ENCODE measurements at regions not wholly inside any gene's neighbourhood (a gene's known extent, or its start where the extent isn't known, plus 50 kb on each side); places are given as distances from the start of the nearest gene placed in this dataset.

DNA sequence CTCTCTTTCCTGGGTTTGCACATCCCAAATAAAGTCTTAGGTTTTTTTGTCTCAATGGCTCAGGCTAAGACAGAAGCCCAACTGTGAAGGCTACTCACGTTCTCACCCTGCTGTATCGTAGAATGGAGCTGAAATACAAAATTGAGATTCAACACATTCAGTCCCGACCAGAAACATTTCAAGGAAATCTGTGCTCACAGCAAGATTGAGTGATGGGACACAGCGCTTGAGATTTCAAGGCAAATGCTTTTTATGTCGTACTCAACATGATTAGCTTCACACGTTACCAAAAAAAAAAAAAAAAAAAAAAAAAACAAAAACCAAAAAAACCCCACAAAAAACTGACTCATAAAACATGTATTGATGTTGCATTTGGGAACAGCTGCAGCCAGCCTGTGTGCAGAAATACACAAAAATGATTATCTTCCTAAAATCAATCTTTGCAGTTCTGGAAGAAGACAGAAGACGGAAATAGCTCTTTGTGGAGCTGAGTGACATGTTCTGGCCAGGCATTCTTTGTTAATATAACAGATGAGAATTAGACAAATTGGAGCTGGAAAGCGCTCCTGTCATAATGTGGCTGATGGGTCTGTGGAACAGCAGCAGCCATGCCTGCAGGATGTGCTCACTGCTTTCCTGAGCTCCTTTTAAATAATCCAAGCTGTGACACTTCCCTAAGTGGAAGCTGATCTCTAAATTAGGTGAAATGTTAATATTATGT, 453.2 kb downstream of the LPIN1 start:
- no peak overlapping the region for H3K4me3 ChIP-seq (ENCODE audit: low read length)
- H3K4me1 ChIP-seq (ENCODE audit: control insufficient read depth, insufficient read depth, low read length) = no peaks in the 10 kb centered on the region
- no peak for DNase-seq (ENCODE audit: low read depth, low spot score)
- no CpG with 5 or more reads among the region's 8 CpGs for WGBS (ENCODE audit: insufficient coverage, insufficient read length)
- no peaks in the 10 kb centered on the region for H3K27me3 ChIP-seq (ENCODE audit: control insufficient read depth, insufficient read depth, low read length)
- no peaks in the 10 kb centered on the region for H3K36me3 ChIP-seq (ENCODE audit: control insufficient read depth, insufficient read depth, low read length)
- no peaks in the 10 kb centered on the region for H3K9me3 ChIP-seq (ENCODE audit: control insufficient read depth, insufficient read depth, low read length)
- no peak overlapping the region for H3K27ac ChIP-seq (ENCODE audit: low read length)

DNA sequence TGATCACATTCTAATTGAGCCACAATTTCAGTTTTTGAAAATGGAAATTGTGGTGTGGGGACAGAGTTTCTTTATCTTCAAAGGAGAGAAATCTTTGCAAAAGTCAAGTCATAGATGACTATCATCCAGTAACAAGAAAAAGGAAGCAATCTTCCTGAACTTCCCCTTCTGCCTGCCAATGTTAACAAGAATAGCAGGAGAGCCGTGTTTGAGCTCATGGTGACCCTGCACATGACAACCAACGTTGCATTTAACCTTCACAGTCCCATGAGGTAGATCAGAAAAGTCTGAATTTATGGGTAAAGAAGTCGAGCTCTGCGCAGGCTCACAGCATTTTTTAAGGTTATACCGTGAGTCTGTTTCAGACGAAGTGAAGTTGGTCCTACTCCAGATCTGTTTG, 454.9 kb downstream of the LPIN1 start:
- Histone ChIP-seq H3K27ac (ENCODE audit: low read length) (no peak overlapping the region), H3K4me3 (ENCODE audit: low read length) (no peak overlapping the region), H3K27me3 (ENCODE audit: control insufficient read depth, insufficient read depth, low read length) (no peaks in the 10 kb centered on the region), H3K36me3 (ENCODE audit: control insufficient read depth, insufficient read depth, low read length) (no peaks in the 10 kb centered on the region), H3K9me3 (ENCODE audit: control insufficient read depth, insufficient read depth, low read length) (no peaks in the 10 kb centered on the region), H3K4me1 (ENCODE audit: control insufficient read depth, insufficient read depth, low read length) (no peaks in the 10 kb centered on the region)
- WGBS (ENCODE audit: insufficient coverage, insufficient read length) = no CpG with 5 or more reads among the region's 6 CpGs
- no peak for DNase-seq (ENCODE audit: low read depth, low spot score)

DNA sequence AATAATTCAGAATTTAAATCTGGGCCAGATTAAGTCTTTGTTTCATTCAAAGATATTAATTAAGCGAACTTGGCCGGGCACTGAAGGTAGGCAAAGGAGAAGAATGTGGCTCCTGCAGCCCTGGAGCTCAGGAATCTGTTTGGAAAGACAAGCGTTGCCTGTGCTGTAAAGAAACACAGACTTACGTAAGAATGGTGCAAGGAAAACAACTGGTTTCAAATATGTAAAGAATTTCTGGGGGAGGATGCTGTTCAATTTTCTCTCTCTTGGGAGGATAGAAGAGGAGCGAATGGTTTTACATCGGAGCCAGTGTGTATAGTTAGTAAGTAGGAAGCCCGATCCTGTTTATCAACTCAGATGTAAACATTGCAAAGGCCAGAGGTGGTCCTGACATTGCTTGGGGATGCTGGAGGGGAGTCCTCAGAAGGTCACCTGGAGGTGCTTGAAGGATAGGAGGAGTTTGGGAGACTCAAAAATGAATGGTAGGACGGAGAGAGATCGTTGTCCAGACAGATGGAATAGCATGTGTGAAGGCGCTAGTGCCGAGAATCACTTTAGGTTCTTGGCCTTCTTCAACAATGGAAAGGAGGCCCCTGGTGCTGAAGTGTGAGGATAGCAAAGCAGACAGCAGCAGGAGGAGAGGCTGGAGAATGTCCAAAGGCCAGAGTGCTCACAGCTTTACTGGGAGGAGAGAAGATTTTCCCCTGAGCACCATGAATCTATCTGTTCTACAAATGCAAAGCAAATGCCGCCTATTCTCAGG, 456.1 kb downstream of the LPIN1 start:
- no peak overlapping the region for H3K4me3 ChIP-seq (ENCODE audit: low read length)
- H3K36me3 ChIP-seq (ENCODE audit: control insufficient read depth, insufficient read depth, low read length) = no peaks in the 10 kb centered on the region
- DNase-seq (ENCODE audit: low read depth, low spot score) = no peak
- H3K4me1 ChIP-seq (ENCODE audit: control insufficient read depth, insufficient read depth, low read length) = no peaks in the 10 kb centered on the region
- WGBS (ENCODE audit: insufficient coverage, insufficient read length) = no CpG with 5 or more reads among the region's 12 CpGs
- H3K27ac ChIP-seq (ENCODE audit: low read length) = no peak overlapping the region
- H3K9me3 ChIP-seq (ENCODE audit: control insufficient read depth, insufficient read depth, low read length) = no peaks in the 10 kb centered on the region
- H3K27me3 ChIP-seq (ENCODE audit: control insufficient read depth, insufficient read depth, low read length) = no peaks in the 10 kb centered on the region

- Histone ChIP-seq H3K4me1 (ENCODE audit: control insufficient read depth, insufficient read depth, low read length) (no peaks in the 10 kb centered on the region), H3K4me3 (ENCODE audit: low read length) (no peak overlapping the region), H3K27me3 (ENCODE audit: control insufficient read depth, insufficient read depth, low read length) (no peaks in the 10 kb centered on the region), H3K27ac (ENCODE audit: low read length) (no peak overlapping the region), H3K9me3 (ENCODE audit: control insufficient read depth, insufficient read depth, low read length) (no peaks in the 10 kb centered on the region), H3K36me3 (ENCODE audit: control insufficient read depth, insufficient read depth, low read length) (no peaks in the 10 kb centered on the region)
- no peak for DNase-seq (ENCODE audit: low read depth, low spot score)
- WGBS (ENCODE audit: insufficient coverage, insufficient read length) = no CpG with 5 or more reads among the region's 2 CpGs
Observed at GRCh38 chr2:12203528-12203927, 457.1 kb downstream of the LPIN1 start.

DNA sequence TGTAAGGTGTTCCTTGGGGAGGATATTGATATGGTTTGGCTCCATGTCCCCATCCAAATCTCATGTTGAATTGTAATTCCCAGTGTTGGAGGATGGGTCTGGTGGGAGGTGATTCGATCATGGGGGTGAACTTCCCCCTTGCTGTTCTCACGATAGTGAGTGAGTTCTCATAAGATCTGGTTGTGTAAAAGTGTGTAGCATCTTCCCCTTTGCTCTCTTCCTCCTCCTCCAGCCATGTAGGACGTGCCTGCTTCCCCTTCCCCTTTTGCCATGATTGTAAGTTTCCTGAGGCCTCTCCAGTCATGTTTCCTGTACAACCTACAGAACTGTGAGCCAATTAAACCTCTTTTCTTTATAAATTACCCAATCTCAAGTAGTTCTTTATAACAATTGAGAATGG, 458.7 kb downstream of the LPIN1 start:
- Histone ChIP-seq H3K27ac (ENCODE audit: low read length) (no peak overlapping the region), H3K9me3 (ENCODE audit: control insufficient read depth, insufficient read depth, low read length) (no peaks in the 10 kb centered on the region), H3K4me1 (ENCODE audit: control insufficient read depth, insufficient read depth, low read length) (no peaks in the 10 kb centered on the region), H3K36me3 (ENCODE audit: control insufficient read depth, insufficient read depth, low read length) (no peaks in the 10 kb centered on the region), H3K27me3 (ENCODE audit: control insufficient read depth, insufficient read depth, low read length) (no peaks in the 10 kb centered on the region), H3K4me3 (ENCODE audit: low read length) (no peak overlapping the region)
- no CpG with 5 or more reads among the region's 3 CpGs for WGBS (ENCODE audit: insufficient coverage, insufficient read length)
- no peak for DNase-seq (ENCODE audit: low read depth, low spot score)

DNA sequence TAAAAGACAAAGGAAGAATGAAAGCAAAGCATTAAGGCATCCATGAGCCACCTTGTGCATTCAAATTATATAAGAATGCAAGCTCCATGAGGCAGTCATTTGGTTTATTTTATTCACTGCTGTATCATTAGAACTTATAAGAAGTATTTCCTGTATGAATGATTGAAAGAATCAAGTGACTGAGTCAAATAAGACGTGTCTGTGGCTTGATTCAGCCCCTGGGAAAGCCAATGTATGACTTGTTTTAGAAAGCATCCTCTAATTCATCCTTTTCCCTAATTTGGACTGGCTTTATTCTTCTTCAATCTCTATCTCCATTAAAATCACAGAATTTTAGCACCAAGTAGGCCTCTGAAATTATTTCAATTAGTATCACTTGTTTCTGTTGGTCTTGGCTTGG, 461.1 kb downstream of the LPIN1 start:
- no CpG with 5 or more reads among the region's 1 CpG for WGBS (ENCODE audit: insufficient coverage, insufficient read length)
- H3K27me3 ChIP-seq (ENCODE audit: control insufficient read depth, insufficient read depth, low read length) = no peaks in the 10 kb centered on the region
- DNase-seq (ENCODE audit: low read depth, low spot score) = no peak

GRCh38 chr2:12210016-12210933, 463.8 kb downstream of the LPIN1 start:
- no peak for DNase-seq (ENCODE audit: low read depth, low spot score)
- no peak overlapping the region for H3K4me3 ChIP-seq (ENCODE audit: low read length)

More for the DNA sequence above, 461.1 kb downstream of the LPIN1 start:
- Histone ChIP-seq H3K36me3 (ENCODE audit: control insufficient read depth, insufficient read depth, low read length) (no peaks in the 10 kb centered on the region), H3K4me1 (ENCODE audit: control insufficient read depth, insufficient read depth, low read length) (no peaks in the 10 kb centered on the region), H3K9me3 (ENCODE audit: control insufficient read depth, insufficient read depth, low read length) (no peaks in the 10 kb centered on the region), H3K4me3 (ENCODE audit: low read length) (no peak overlapping the region), H3K27ac (ENCODE audit: low read length) (no peak overlapping the region)

GRCh38 chr2:12211326-12212175, 465.1 kb downstream of the LPIN1 start:
- Histone ChIP-seq H3K4me1 (ENCODE audit: control insufficient read depth, insufficient read depth, low read length) (no peaks in the 10 kb centered on the region), H3K27ac (ENCODE audit: low read length) (no peak overlapping the region), H3K4me3 (ENCODE audit: low read length) (no peak overlapping the region), H3K9me3 (ENCODE audit: control insufficient read depth, insufficient read depth, low read length) (no peaks in the 10 kb centered on the region), H3K36me3 (ENCODE audit: control insufficient read depth, insufficient read depth, low read length) (no peaks in the 10 kb centered on the region), H3K27me3 (ENCODE audit: control insufficient read depth, insufficient read depth, low read length) (no peaks in the 10 kb centered on the region)
- no CpG with 5 or more reads among the region's 3 CpGs for WGBS (ENCODE audit: insufficient coverage, insufficient read length)
- no peak for DNase-seq (ENCODE audit: low read depth, low spot score)

More at GRCh38 chr2:12210016-12210933, 463.8 kb downstream of the LPIN1 start:
- Histone ChIP-seq H3K27me3 (ENCODE audit: control insufficient read depth, insufficient read depth, low read length) (no peaks in the 10 kb centered on the region), H3K27ac (ENCODE audit: low read length) (no peak overlapping the region), H3K36me3 (ENCODE audit: control insufficient read depth, insufficient read depth, low read length) (no peaks in the 10 kb centered on the region), H3K4me1 (ENCODE audit: control insufficient read depth, insufficient read depth, low read length) (no peaks in the 10 kb centered on the region), H3K9me3 (ENCODE audit: control insufficient read depth, insufficient read depth, low read length) (no peaks in the 10 kb centered on the region)
- no CpG with 5 or more reads among the region's 17 CpGs for WGBS (ENCODE audit: insufficient coverage, insufficient read length)

GRCh38 chr2:12212841-12213597, 466.6 kb downstream of the LPIN1 start:
- H3K27me3 ChIP-seq (ENCODE audit: control insufficient read depth, insufficient read depth, low read length) = no peaks in the 10 kb centered on the region
- H3K4me1 ChIP-seq (ENCODE audit: control insufficient read depth, insufficient read depth, low read length) = no peaks in the 10 kb centered on the region
- no peak overlapping the region for H3K27ac ChIP-seq (ENCODE audit: low read length)
- H3K9me3 ChIP-seq (ENCODE audit: control insufficient read depth, insufficient read depth, low read length) = no peaks in the 10 kb centered on the region
- DNase-seq (ENCODE audit: low read depth, low spot score) = no peak
- no CpG with 5 or more reads among the region's 6 CpGs for WGBS (ENCODE audit: insufficient coverage, insufficient read length)
- H3K4me3 ChIP-seq (ENCODE audit: low read length) = no peak overlapping the region
- no peaks in the 10 kb centered on the region for H3K36me3 ChIP-seq (ENCODE audit: control insufficient read depth, insufficient read depth, low read length)

All from iPS DF 6.9 (cell line).